ENCODE measurements at regions not wholly inside any gene's neighbourhood (a gene's known extent, or its start where the extent isn't known, plus 50 kb on each side); places are given as distances from the start of the nearest gene placed in this dataset.

DNA sequence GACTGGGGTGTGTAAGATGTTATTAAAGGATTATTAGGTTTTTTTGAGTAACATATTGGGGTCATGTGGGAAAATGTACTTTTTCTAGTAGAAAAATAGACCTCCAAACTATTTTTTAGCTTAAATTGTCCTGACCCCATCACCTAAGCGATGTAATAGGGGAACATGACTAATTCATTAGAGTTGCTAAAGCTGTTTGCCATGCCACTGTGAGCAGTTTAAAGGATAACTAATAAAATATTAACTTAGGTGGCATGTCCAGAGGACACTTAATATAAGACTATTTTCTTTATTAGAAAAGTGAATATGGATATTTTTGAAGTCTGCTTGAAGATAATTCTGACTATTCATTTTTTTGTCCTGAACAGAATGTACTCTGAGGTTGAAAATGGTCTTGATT, 545.9 kb upstream of the BTBD3 start:
- Histone ChIP-seq H3K36me3 (no peaks in the 10 kb centered on the region), H3K27me3 (no peaks in the 10 kb centered on the region), H3K4me3 (no peak overlapping the region), H3K9me3 (no peaks in the 10 kb centered on the region), H3K27ac (replicated peaks in 1 of 4) (no peak overlapping the region), H3K4me1 (no peaks in the 10 kb centered on the region)
- intact Hi-C loops (cut with DNase I): no loop called here
- TF ChIP-seq EP300 (IDR thresholded peaks at IDR 0.05) (no peak), CTCF (IDR thresholded peaks at IDR 0.05) (no peak), POLR2AphosphoS5 (IDR thresholded peaks at IDR 0.05) (no peak), POLR2A (IDR thresholded peaks at IDR 0.05; ENCODE audit: low read depth) (no peak)
- WGBS: 92% methylated on average over 1 of the region's 1 CpG
- no peak for DNase-seq (ENCODE audit: extremely low spot score)

DNA sequence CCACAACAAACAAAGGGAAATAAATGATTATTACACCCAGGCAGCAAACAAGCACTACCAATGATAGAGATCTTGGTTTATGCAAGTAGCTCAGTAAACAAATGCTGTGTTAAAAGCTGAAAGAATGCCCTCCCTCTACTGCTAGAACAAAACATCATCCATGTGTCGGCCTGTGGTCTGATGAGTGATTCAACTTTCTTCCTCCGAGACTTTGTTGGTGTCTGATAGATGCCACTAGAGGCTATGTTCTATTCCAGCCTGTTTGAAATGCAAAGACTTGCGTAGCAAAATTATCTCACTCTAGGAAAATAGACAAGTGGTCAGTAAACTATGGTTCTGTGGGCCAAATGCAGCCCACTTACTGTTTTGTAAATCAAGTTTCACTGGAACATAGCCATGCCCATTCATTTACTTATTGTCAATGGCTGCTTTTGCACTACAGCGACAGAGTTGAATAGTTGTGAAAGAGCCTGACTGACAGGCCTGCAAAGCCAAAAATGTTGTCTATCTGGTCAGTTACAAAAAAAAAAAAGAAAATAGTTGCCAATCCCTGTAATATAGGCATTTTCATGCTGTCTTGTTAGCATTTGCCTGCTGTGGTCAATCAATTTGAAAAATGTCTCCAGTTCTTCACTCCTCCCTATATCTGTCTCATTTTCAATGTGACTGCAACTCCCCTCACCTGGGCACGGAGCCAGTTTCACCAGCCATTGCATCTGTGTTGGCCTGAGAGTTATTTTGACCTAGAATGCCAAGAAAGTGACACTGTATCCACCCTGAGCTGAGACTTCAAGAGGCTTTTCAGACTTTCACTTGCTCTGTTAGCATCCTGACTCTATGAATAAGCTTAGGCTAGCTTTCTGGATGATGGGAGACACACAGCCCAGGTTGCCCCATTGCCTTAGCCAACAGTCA, 544.6 kb upstream of the BTBD3 start:
- no peak for TF ChIP-seq POLR2AphosphoS5 (IDR thresholded peaks at IDR 0.05)
- TF ChIP-seq POLR2A (IDR thresholded peaks at IDR 0.05; ENCODE audit: low read depth): no peak
- no peak for TF ChIP-seq CTCF (IDR thresholded peaks at IDR 0.05)
- no peak for TF ChIP-seq EP300 (IDR thresholded peaks at IDR 0.05)

DNA sequence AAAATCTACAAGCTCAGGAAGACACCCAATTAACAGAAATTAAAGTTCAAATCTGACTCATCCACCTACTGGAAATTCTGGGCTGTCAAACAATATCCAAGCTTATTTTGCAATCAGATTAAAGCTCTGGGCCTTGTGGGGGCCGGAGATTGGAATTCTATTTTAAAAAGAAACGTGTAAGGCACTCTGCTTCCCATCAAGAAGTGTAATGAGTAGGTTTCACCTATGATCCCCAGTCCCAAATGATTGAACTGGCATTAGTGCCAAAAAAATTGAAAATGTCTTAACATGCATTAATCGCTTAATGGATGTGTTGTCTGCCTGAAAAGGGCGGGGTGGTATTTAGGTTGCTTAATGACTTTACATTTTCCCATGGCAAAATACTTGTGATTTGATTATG, 542.4 kb upstream of the BTBD3 start:
- Histone ChIP-seq H3K4me1 (no peaks in the 10 kb centered on the region), H3K27me3 (peaks cover 0 to 9% (median 0%) of the 10 kb centered on the region in 4 donors), H3K9me3 (no peaks in the 10 kb centered on the region), H3K27ac (replicated peaks in 1 of 4) (no peak overlapping the region), H3K36me3 (no peaks in the 10 kb centered on the region), H3K4me3 (no peak overlapping the region)
- TF ChIP-seq CTCF (IDR thresholded peaks at IDR 0.05): no peak
- no peak for TF ChIP-seq POLR2AphosphoS5 (IDR thresholded peaks at IDR 0.05)
- no peak for TF ChIP-seq POLR2A (IDR thresholded peaks at IDR 0.05; ENCODE audit: low read depth)
- TF ChIP-seq EP300 (IDR thresholded peaks at IDR 0.05): no peak
- DNase-seq (ENCODE audit: extremely low spot score): no peak
- intact Hi-C loops (cut with DNase I): no loop called here
- 76% methylated on average over 4 of the region's 4 CpGs for WGBS

More for the DNA sequence above, 544.6 kb upstream of the BTBD3 start:
- DNase-seq (ENCODE audit: extremely low spot score): no peak
- Histone ChIP-seq H3K9me3 (no peaks in the 10 kb centered on the region), H3K36me3 (no peaks in the 10 kb centered on the region), H3K4me3 (no peak overlapping the region), H3K27me3 (no peaks in the 10 kb centered on the region), H3K27ac (replicated peaks in 1 of 4) (no peak overlapping the region), H3K4me1 (no peaks in the 10 kb centered on the region)
- WGBS: 76% methylated on average over 5 of the region's 5 CpGs
- intact Hi-C loops (cut with DNase I): no loop called here

DNA sequence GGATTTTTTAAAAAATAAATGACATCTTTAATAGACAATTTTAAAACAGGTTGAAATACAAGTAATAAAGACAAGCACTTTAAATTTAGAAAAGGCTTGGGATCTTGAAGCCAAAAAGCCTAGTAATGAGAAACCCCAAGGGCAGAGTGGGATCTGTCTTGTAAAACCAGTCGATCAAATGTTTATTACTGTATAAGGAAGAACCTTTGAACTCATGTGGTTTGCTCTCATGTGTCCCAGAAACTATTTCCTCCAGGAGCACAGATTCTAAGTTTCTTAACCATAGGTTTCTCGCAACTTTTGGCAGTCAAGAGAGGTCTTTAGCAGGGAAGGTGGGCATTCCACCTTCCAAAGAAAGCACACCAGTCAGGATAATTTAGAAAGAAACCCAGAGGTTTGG, 541.7 kb upstream of the BTBD3 start:
- intact Hi-C loops (cut with DNase I): no loop called here
- H3K4me1 ChIP-seq: no peaks in the 10 kb centered on the region
- 58% methylated on average over 2 of the region's 2 CpGs for WGBS
- no peak overlapping the region for H3K27ac ChIP-seq (replicated peaks in 1 of 4)
- H3K9me3 ChIP-seq: no peaks in the 10 kb centered on the region
- no peaks in the 10 kb centered on the region for H3K36me3 ChIP-seq
- TF ChIP-seq POLR2A (IDR thresholded peaks at IDR 0.05; ENCODE audit: low read depth): no peak
- no peak for TF ChIP-seq POLR2AphosphoS5 (IDR thresholded peaks at IDR 0.05)
- no peak for TF ChIP-seq EP300 (IDR thresholded peaks at IDR 0.05)
- no peak for TF ChIP-seq CTCF (IDR thresholded peaks at IDR 0.05)
- H3K27me3 ChIP-seq: peaks cover 0 to 9% (median 0%) of the 10 kb centered on the region in 4 donors
- DNase-seq (ENCODE audit: extremely low spot score): no peak
- H3K4me3 ChIP-seq: no peak overlapping the region
